Activated naive CD4-positive, alpha-beta T cell treated with anti-CD3 and anti-CD28 coated beads for 36 hours (primary cell): ENCODE measurements at regions not wholly inside any gene's neighbourhood (a gene's known extent, or its start where the extent isn't known, plus 50 kb on each side); places are given as distances from the start of the nearest gene placed in this dataset.
"Not testable (repeated sequence)": the region's sequence is repeated elsewhere in the genome, so short reads cannot be mapped to it uniquely, and the experiment has no call there.

Experiments
- CTCF ChIA-PET: fragments of 350-600 bp; sonication (Branson Sonifier 250); formaldehyde crosslinking; loops from one replicate; lab custom pipeline; 2021; ENCODE audit warnings: antibody characterized with exemption; lab: Charles Lee
- DNase-seq: peaks from one replicate; pipeline ENCODE4 v3.0.0-alpha.2; 2020
- H3K27ac Mint-ChIP-seq: one replicate; pipeline ENCODE4 v1.8.0; 2021; ENCODE audit warnings: mild to moderate bottlenecking, mixed read lengths
- H3K27me3 Mint-ChIP-seq: one replicate; pipeline ENCODE4 v1.8.0; 2021; ENCODE audit warnings: low read depth, mixed read lengths
- H3K36me3 Mint-ChIP-seq: one replicate; pipeline ENCODE4 v1.8.0; 2021; ENCODE audit warnings: low read depth, mixed read lengths
- H3K4me1 Mint-ChIP-seq: one replicate; pipeline ENCODE4 v1.8.0; 2021; ENCODE audit warnings: low read depth, mixed read lengths
- H3K4me3 Mint-ChIP-seq: one replicate; pipeline ENCODE4 v1.8.0; 2021; ENCODE audit warnings: mild to moderate bottlenecking, moderate library complexity, mixed read lengths
- H3K9me3 Mint-ChIP-seq: one replicate; pipeline ENCODE4 v1.8.0; 2021; ENCODE audit warnings: mixed read lengths
- intact Hi-C: fragments of 100-400 bp; cut with micrococcal nuclease; formaldehyde crosslinking; loops from one replicate; pipeline ENCODE4 v1.15.1; 2023

- Mint-ChIP-seq H3K9me3 (peaks cover 2% of the 10 kb centered on the region), H3K27ac (no peak overlapping the region), H3K4me1 (no peaks in the 10 kb centered on the region), H3K4me3 (no peak overlapping the region), H3K36me3 (no peaks in the 10 kb centered on the region), H3K27me3 (no peaks in the 10 kb centered on the region)
- DNase-seq: no peak
- intact Hi-C loops: no loop called here
- CTCF ChIA-PET: no interaction called here
Observed at GRCh38 chrX:122940199-122940598, 243.9 kb upstream of the GRIA3 start.

GRCh38 chrX:122941806-122942205 lies 242.3 kb upstream of the GRIA3 start:
- Mint-ChIP-seq H3K27me3 (no peaks in the 10 kb centered on the region), H3K4me1 (no peaks in the 10 kb centered on the region)

GRCh38 chrX:122943918-122944317 lies 240.2 kb upstream of the GRIA3 start:
- no peaks in the 10 kb centered on the region for H3K27me3 Mint-ChIP-seq
- H3K4me1 Mint-ChIP-seq: no peaks in the 10 kb centered on the region
- CTCF ChIA-PET: no interaction called here
- no peaks in the 10 kb centered on the region for H3K36me3 Mint-ChIP-seq
- H3K27ac Mint-ChIP-seq: no peak overlapping the region
- peaks cover 2% of the 10 kb centered on the region for H3K9me3 Mint-ChIP-seq
- no peak for DNase-seq
- intact Hi-C loops: no loop called here
- H3K4me3 Mint-ChIP-seq: no peak overlapping the region

More at GRCh38 chrX:122941806-122942205, 242.3 kb upstream of the GRIA3 start:
- DNase-seq: no peak
- peaks cover 2% of the 10 kb centered on the region for H3K9me3 Mint-ChIP-seq
- no peak overlapping the region for H3K27ac Mint-ChIP-seq
- intact Hi-C loops: no loop called here
- no peak overlapping the region for H3K4me3 Mint-ChIP-seq
- H3K36me3 Mint-ChIP-seq: no peaks in the 10 kb centered on the region
- CTCF ChIA-PET: no interaction called here

GRCh38 chrX:122945328-122945727 lies 238.8 kb upstream of the GRIA3 start:
- Mint-ChIP-seq H3K4me3 (no peak overlapping the region), H3K36me3 (no peaks in the 10 kb centered on the region), H3K27ac (no peak overlapping the region), H3K27me3 (no peaks in the 10 kb centered on the region), H3K9me3 (peaks cover 2% of the 10 kb centered on the region), H3K4me1 (no peaks in the 10 kb centered on the region)
- CTCF ChIA-PET: no interaction called here
- no peak for DNase-seq
- intact Hi-C loops: no loop called here

GRCh38 chrX:122972604-122973003 lies 211.5 kb upstream of the GRIA3 start:
- no peak overlapping the region for H3K4me3 Mint-ChIP-seq
- H3K9me3 Mint-ChIP-seq: peaks cover 8% of the 10 kb centered on the region
- CTCF ChIA-PET: no interaction called here
- H3K4me1 Mint-ChIP-seq: no peaks in the 10 kb centered on the region
- DNase-seq: no peak
- no peak overlapping the region for H3K27ac Mint-ChIP-seq
- intact Hi-C loops: no loop called here
- no peaks in the 10 kb centered on the region for H3K27me3 Mint-ChIP-seq
- no peaks in the 10 kb centered on the region for H3K36me3 Mint-ChIP-seq

- CTCF ChIA-PET: no interaction called here
- no peaks in the 10 kb centered on the region for H3K4me1 Mint-ChIP-seq
- no peaks in the 10 kb centered on the region for H3K9me3 Mint-ChIP-seq
- no peak overlapping the region for H3K27ac Mint-ChIP-seq
- no peak for DNase-seq
- H3K27me3 Mint-ChIP-seq: no peaks in the 10 kb centered on the region
- intact Hi-C loops: no loop called here
- no peaks in the 10 kb centered on the region for H3K36me3 Mint-ChIP-seq
- H3K4me3 Mint-ChIP-seq: no peak overlapping the region
Observed at GRCh38 chrX:122982521-122982920, 201.6 kb upstream of the GRIA3 start.

GRCh38 chrX:123002844-123003243 lies 181.2 kb upstream of the GRIA3 start:
- H3K4me3 Mint-ChIP-seq, H3K4me1 Mint-ChIP-seq, H3K27me3 Mint-ChIP-seq, H3K27ac Mint-ChIP-seq, intact Hi-C loops, H3K9me3 Mint-ChIP-seq, DNase-seq, CTCF ChIA-PET, H3K36me3 Mint-ChIP-seq: not testable (repeated sequence)

GRCh38 chrX:123013141-123013540 lies 170.9 kb upstream of the GRIA3 start:
- CTCF ChIA-PET: no interaction called here
- intact Hi-C loops: no loop called here
- H3K4me3 Mint-ChIP-seq: no peak overlapping the region
- no peaks in the 10 kb centered on the region for H3K36me3 Mint-ChIP-seq
- peaks cover 3% of the 10 kb centered on the region for H3K9me3 Mint-ChIP-seq
- no peaks in the 10 kb centered on the region for H3K27me3 Mint-ChIP-seq
- no peaks in the 10 kb centered on the region for H3K4me1 Mint-ChIP-seq
- H3K27ac Mint-ChIP-seq: no peak overlapping the region
- DNase-seq: no peak

- H3K36me3 Mint-ChIP-seq: no peaks in the 10 kb centered on the region
- intact Hi-C loops: no loop called here
- H3K4me1 Mint-ChIP-seq: no peaks in the 10 kb centered on the region
- no peak overlapping the region for H3K27ac Mint-ChIP-seq
- no peaks in the 10 kb centered on the region for H3K27me3 Mint-ChIP-seq
- CTCF ChIA-PET: no interaction called here
- no peaks in the 10 kb centered on the region for H3K9me3 Mint-ChIP-seq
- no peak overlapping the region for H3K4me3 Mint-ChIP-seq
- no peak for DNase-seq
Observed at GRCh38 chrX:123036401-123036800, 147.7 kb upstream of the GRIA3 start.

- CTCF ChIA-PET: no interaction called here
- Mint-ChIP-seq H3K36me3 (no peaks in the 10 kb centered on the region), H3K27me3 (no peaks in the 10 kb centered on the region), H3K27ac (no peak overlapping the region), H3K4me1 (no peaks in the 10 kb centered on the region), H3K4me3 (no peak overlapping the region), H3K9me3 (no peaks in the 10 kb centered on the region)
- intact Hi-C loops: no loop called here
- DNase-seq: no peak
Observed at GRCh38 chrX:123049071-123049625, 134.9 kb upstream of the GRIA3 start.

GRCh38 chrX:123060986-123061385 lies 123.1 kb upstream of the GRIA3 start:
- Mint-ChIP-seq H3K4me3 (no peak overlapping the region), H3K36me3 (no peaks in the 10 kb centered on the region), H3K27ac (no peak overlapping the region), H3K9me3 (no peaks in the 10 kb centered on the region), H3K27me3 (no peaks in the 10 kb centered on the region), H3K4me1 (no peaks in the 10 kb centered on the region)
- no peak for DNase-seq
- intact Hi-C loops: no loop called here
- CTCF ChIA-PET: no interaction called here

- DNase-seq: no peak
- CTCF ChIA-PET: no interaction called here
- H3K27me3 Mint-ChIP-seq: no peaks in the 10 kb centered on the region
Observed at GRCh38 chrX:123064053-123064452, 120.0 kb upstream of the GRIA3 start.

GRCh38 chrX:123072686-123073385 lies 111.2 kb upstream of the GRIA3 start:
- CTCF ChIA-PET: no interaction called here
- Mint-ChIP-seq H3K4me3 (no peak overlapping the region), H3K36me3 (no peaks in the 10 kb centered on the region), H3K9me3 (no peaks in the 10 kb centered on the region), H3K4me1 (no peaks in the 10 kb centered on the region), H3K27ac (no peak overlapping the region), H3K27me3 (no peaks in the 10 kb centered on the region)
- no peak for DNase-seq
- intact Hi-C loops: no loop called here

More at GRCh38 chrX:123064053-123064452, 120.0 kb upstream of the GRIA3 start:
- H3K4me3 Mint-ChIP-seq: no peak overlapping the region
- intact Hi-C loops: no loop called here
- H3K9me3 Mint-ChIP-seq: no peaks in the 10 kb centered on the region
- H3K4me1 Mint-ChIP-seq: no peaks in the 10 kb centered on the region
- no peak overlapping the region for H3K27ac Mint-ChIP-seq
- no peaks in the 10 kb centered on the region for H3K36me3 Mint-ChIP-seq
